ENCODE measurements at regions not wholly inside any gene's neighbourhood (a gene's known extent, or its start where the extent isn't known, plus 50 kb on each side); places are given as distances from the start of the nearest gene placed in this dataset.

DNA sequence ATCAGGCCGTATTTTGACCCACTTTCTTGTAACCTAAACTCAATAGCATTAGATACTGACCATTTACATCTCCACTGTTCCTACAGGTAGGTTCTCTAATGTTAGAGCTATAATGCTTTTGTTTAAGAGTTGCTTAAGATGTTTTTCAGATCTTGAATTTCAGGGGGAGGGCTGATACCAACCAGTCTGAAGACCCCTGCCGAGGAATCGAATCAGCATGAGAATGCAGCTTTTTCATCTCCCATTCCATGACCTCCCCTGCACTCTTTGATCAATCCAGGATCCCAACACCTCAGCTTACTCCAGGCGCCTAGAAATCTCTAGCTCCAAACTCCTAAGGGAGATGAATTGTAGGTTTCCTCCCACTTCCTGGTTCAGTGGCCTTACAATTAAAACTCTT is 120.5 kb upstream of the MC4R start:
- TF ChIP-seq, protein P1, sequence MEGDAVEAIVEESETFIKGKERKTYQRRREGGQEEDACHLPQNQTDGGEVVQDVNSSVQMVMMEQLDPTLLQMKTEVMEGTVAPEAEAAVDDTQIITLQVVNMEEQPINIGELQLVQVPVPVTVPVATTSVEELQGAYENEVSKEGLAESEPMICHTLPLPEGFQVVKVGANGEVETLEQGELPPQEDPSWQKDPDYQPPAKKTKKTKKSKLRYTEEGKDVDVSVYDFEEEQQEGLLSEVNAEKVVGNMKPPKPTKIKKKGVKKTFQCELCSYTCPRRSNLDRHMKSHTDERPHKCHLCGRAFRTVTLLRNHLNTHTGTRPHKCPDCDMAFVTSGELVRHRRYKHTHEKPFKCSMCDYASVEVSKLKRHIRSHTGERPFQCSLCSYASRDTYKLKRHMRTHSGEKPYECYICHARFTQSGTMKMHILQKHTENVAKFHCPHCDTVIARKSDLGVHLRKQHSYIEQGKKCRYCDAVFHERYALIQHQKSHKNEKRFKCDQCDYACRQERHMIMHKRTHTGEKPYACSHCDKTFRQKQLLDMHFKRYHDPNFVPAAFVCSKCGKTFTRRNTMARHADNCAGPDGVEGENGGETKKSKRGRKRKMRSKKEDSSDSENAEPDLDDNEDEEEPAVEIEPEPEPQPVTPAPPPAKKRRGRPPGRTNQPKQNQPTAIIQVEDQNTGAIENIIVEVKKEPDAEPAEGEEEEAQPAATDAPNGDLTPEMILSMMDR (IDR thresholded peaks at IDR 0.05) = no peak
- TF ChIP-seq ZFX (IDR thresholded peaks at IDR 0.05; ENCODE audit: borderline replicate concordance) = no peak
